ENCODE measurements at regions not wholly inside any gene's neighbourhood (a gene's known extent, or its start where the extent isn't known, plus 50 kb on each side); places are given as distances from the start of the nearest gene placed in this dataset.
"Not testable (repeated sequence)": the region's sequence is repeated elsewhere in the genome, so short reads cannot be mapped to it uniquely, and the experiment has no call there.

GRCh38 chr2:2896011-2896410 lies 481.6 kb downstream of the EIPR1 start:
- Histone ChIP-seq H3K4me1 (ENCODE audit: control insufficient read depth, insufficient read depth, low read length) (no peaks in the 10 kb centered on the region), H3K9me3 (ENCODE audit: control insufficient read depth, insufficient read depth, low read length) (no peaks in the 10 kb centered on the region), H3K4me3 (ENCODE audit: low read length) (no peak overlapping the region), H3K36me3 (ENCODE audit: control insufficient read depth, insufficient read depth, low read length) (no peaks in the 10 kb centered on the region), H3K27ac (ENCODE audit: low read length) (no peak overlapping the region), H3K27me3 (ENCODE audit: control insufficient read depth, insufficient read depth, low read length) (no peaks in the 10 kb centered on the region)
- no CpG with 5 or more reads among the region's 5 CpGs for WGBS (ENCODE audit: insufficient coverage, insufficient read length)
- no peak for DNase-seq (ENCODE audit: low read depth, low spot score)

GRCh38 chr2:2894011-2894410 lies 483.6 kb downstream of the EIPR1 start:
- not testable (repeated sequence) for H3K27me3 ChIP-seq (ENCODE audit: control insufficient read depth, insufficient read depth, low read length); H3K9me3 ChIP-seq (ENCODE audit: control insufficient read depth, insufficient read depth, low read length); H3K4me3 ChIP-seq (ENCODE audit: low read length); H3K36me3 ChIP-seq (ENCODE audit: control insufficient read depth, insufficient read depth, low read length); H3K4me1 ChIP-seq (ENCODE audit: control insufficient read depth, insufficient read depth, low read length); H3K27ac ChIP-seq (ENCODE audit: low read length); DNase-seq (ENCODE audit: low read depth, low spot score)
- no CpG with 5 or more reads among the region's 19 CpGs for WGBS (ENCODE audit: insufficient coverage, insufficient read length)

- no peaks in the 10 kb centered on the region; the same call in 1 of the 2 replicates for H3K27me3 ChIP-seq (ENCODE audit: control insufficient read depth, insufficient read depth, low read length)
Observed at GRCh38 chr2:2892892-2893291, 484.7 kb downstream of the EIPR1 start.

GRCh38 chr2:2892378-2892777 lies 485.2 kb downstream of the EIPR1 start:
- DNase-seq (ENCODE audit: low read depth, low spot score) = no peak
- no peaks in the 10 kb centered on the region for H3K4me1 ChIP-seq (ENCODE audit: control insufficient read depth, insufficient read depth, low read length)
- no peaks in the 10 kb centered on the region for H3K9me3 ChIP-seq (ENCODE audit: control insufficient read depth, insufficient read depth, low read length)
- whole genome bisulfite sequencing (ENCODE audit: insufficient coverage, insufficient read length) = no CpG with 5 or more reads among the region's 10 CpGs
- no peaks in the 10 kb centered on the region; the same call in 1 of the 2 replicates for H3K27me3 ChIP-seq (ENCODE audit: control insufficient read depth, insufficient read depth, low read length)
- no peak overlapping the region for H3K27ac ChIP-seq (ENCODE audit: low read length)
- no peak overlapping the region for H3K4me3 ChIP-seq (ENCODE audit: low read length)
- H3K36me3 ChIP-seq (ENCODE audit: control insufficient read depth, insufficient read depth, low read length) = no peaks in the 10 kb centered on the region

More at GRCh38 chr2:2892892-2893291, 484.7 kb downstream of the EIPR1 start:
- Histone ChIP-seq H3K27ac (ENCODE audit: low read length) (no peak overlapping the region), H3K4me1 (ENCODE audit: control insufficient read depth, insufficient read depth, low read length) (no peaks in the 10 kb centered on the region), H3K9me3 (ENCODE audit: control insufficient read depth, insufficient read depth, low read length) (no peaks in the 10 kb centered on the region), H3K4me3 (ENCODE audit: low read length) (no peak overlapping the region), H3K36me3 (ENCODE audit: control insufficient read depth, insufficient read depth, low read length) (no peaks in the 10 kb centered on the region)
- no peak for DNase-seq (ENCODE audit: low read depth, low spot score)
- WGBS (ENCODE audit: insufficient coverage, insufficient read length) = no CpG with 5 or more reads among the region's 7 CpGs

- Histone ChIP-seq H3K4me3 (ENCODE audit: low read length) (no peak overlapping the region), H3K4me1 (ENCODE audit: control insufficient read depth, insufficient read depth, low read length) (no peaks in the 10 kb centered on the region), H3K9me3 (ENCODE audit: control insufficient read depth, insufficient read depth, low read length) (no peaks in the 10 kb centered on the region), H3K27me3 (ENCODE audit: control insufficient read depth, insufficient read depth, low read length) (no peaks in the 10 kb centered on the region; the same call in 1 of the 2 replicates), H3K27ac (ENCODE audit: low read length) (no peak overlapping the region), H3K36me3 (ENCODE audit: control insufficient read depth, insufficient read depth, low read length) (no peaks in the 10 kb centered on the region)
- WGBS (ENCODE audit: insufficient coverage, insufficient read length) = no CpG with 5 or more reads among the region's 6 CpGs
- DNase-seq (ENCODE audit: low read depth, low spot score) = no peak
Observed at GRCh38 chr2:2890901-2891300, 486.7 kb downstream of the EIPR1 start.

- H3K9me3 ChIP-seq (ENCODE audit: control insufficient read depth, insufficient read depth, low read length) = no peaks in the 10 kb centered on the region
- WGBS (ENCODE audit: insufficient coverage, insufficient read length) = no CpG with 5 or more reads among the region's 11 CpGs
- H3K36me3 ChIP-seq (ENCODE audit: control insufficient read depth, insufficient read depth, low read length) = no peaks in the 10 kb centered on the region
- no peaks in the 10 kb centered on the region; the same call in 1 of the 2 replicates for H3K27me3 ChIP-seq (ENCODE audit: control insufficient read depth, insufficient read depth, low read length)
- H3K4me3 ChIP-seq (ENCODE audit: low read length) = no peak overlapping the region
- no peak overlapping the region for H3K27ac ChIP-seq (ENCODE audit: low read length)
- H3K4me1 ChIP-seq (ENCODE audit: control insufficient read depth, insufficient read depth, low read length) = no peaks in the 10 kb centered on the region
- DNase-seq (ENCODE audit: low read depth, low spot score) = no peak
Observed at GRCh38 chr2:2890246-2890645, 487.4 kb downstream of the EIPR1 start.

GRCh38 chr2:2889646-2890045 lies 488.0 kb downstream of the EIPR1 start:
- no CpG with 5 or more reads among the region's 17 CpGs for WGBS (ENCODE audit: insufficient coverage, insufficient read length)
- H3K27me3 ChIP-seq (ENCODE audit: control insufficient read depth, insufficient read depth, low read length) = no peaks in the 10 kb centered on the region; the same call in 1 of the 2 replicates
- DNase-seq (ENCODE audit: low read depth, low spot score) = no peak
- H3K9me3 ChIP-seq (ENCODE audit: control insufficient read depth, insufficient read depth, low read length) = no peaks in the 10 kb centered on the region
- no peak overlapping the region for H3K27ac ChIP-seq (ENCODE audit: low read length)
- no peaks in the 10 kb centered on the region for H3K36me3 ChIP-seq (ENCODE audit: control insufficient read depth, insufficient read depth, low read length)
- no peak overlapping the region for H3K4me3 ChIP-seq (ENCODE audit: low read length)
- no peaks in the 10 kb centered on the region for H3K4me1 ChIP-seq (ENCODE audit: control insufficient read depth, insufficient read depth, low read length)

- H3K27ac ChIP-seq (ENCODE audit: low read length) = no peak overlapping the region
- WGBS (ENCODE audit: insufficient coverage, insufficient read length) = no CpG with 5 or more reads among the region's 10 CpGs
- no peaks in the 10 kb centered on the region for H3K36me3 ChIP-seq (ENCODE audit: control insufficient read depth, insufficient read depth, low read length)
- H3K4me3 ChIP-seq (ENCODE audit: low read length) = no peak overlapping the region
- no peaks in the 10 kb centered on the region for H3K4me1 ChIP-seq (ENCODE audit: control insufficient read depth, insufficient read depth, low read length)
- H3K9me3 ChIP-seq (ENCODE audit: control insufficient read depth, insufficient read depth, low read length) = no peaks in the 10 kb centered on the region
- H3K27me3 ChIP-seq (ENCODE audit: control insufficient read depth, insufficient read depth, low read length) = no peaks in the 10 kb centered on the region; the same call in 1 of the 2 replicates
- DNase-seq (ENCODE audit: low read depth, low spot score) = no peak
Observed at GRCh38 chr2:2889141-2889540, 488.5 kb downstream of the EIPR1 start.

- no peaks in the 10 kb centered on the region for H3K4me1 ChIP-seq (ENCODE audit: control insufficient read depth, insufficient read depth, low read length)
- WGBS (ENCODE audit: insufficient coverage, insufficient read length) = no CpG with 5 or more reads among the region's 3 CpGs
Observed at GRCh38 chr2:2887772-2888387, 489.7 kb downstream of the EIPR1 start.

GRCh38 chr2:2886922-2887321 lies 490.7 kb downstream of the EIPR1 start:
- no CpG with 5 or more reads among the region's 7 CpGs for WGBS (ENCODE audit: insufficient coverage, insufficient read length)
- no peaks in the 10 kb centered on the region for H3K4me1 ChIP-seq (ENCODE audit: control insufficient read depth, insufficient read depth, low read length)
- H3K4me3 ChIP-seq (ENCODE audit: low read length) = no peak overlapping the region
- H3K9me3 ChIP-seq (ENCODE audit: control insufficient read depth, insufficient read depth, low read length) = no peaks in the 10 kb centered on the region; the same call in 1 of the 2 replicates
- H3K36me3 ChIP-seq (ENCODE audit: control insufficient read depth, insufficient read depth, low read length) = no peaks in the 10 kb centered on the region
- no peak overlapping the region for H3K27ac ChIP-seq (ENCODE audit: low read length)
- H3K27me3 ChIP-seq (ENCODE audit: control insufficient read depth, insufficient read depth, low read length) = no peaks in the 10 kb centered on the region; the same call in 1 of the 2 replicates
- DNase-seq (ENCODE audit: low read depth, low spot score) = no peak

More at GRCh38 chr2:2887772-2888387, 489.7 kb downstream of the EIPR1 start:
- H3K4me3 ChIP-seq (ENCODE audit: low read length) = no peak overlapping the region
- no peaks in the 10 kb centered on the region; the same call in 1 of the 2 replicates for H3K9me3 ChIP-seq (ENCODE audit: control insufficient read depth, insufficient read depth, low read length)
- DNase-seq (ENCODE audit: low read depth, low spot score) = no peak
- no peaks in the 10 kb centered on the region; the same call in 1 of the 2 replicates for H3K27me3 ChIP-seq (ENCODE audit: control insufficient read depth, insufficient read depth, low read length)
- H3K36me3 ChIP-seq (ENCODE audit: control insufficient read depth, insufficient read depth, low read length) = no peaks in the 10 kb centered on the region
- H3K27ac ChIP-seq (ENCODE audit: low read length) = no peak overlapping the region

GRCh38 chr2:2881499-2881898 lies 496.1 kb downstream of the EIPR1 start:
- Histone ChIP-seq H3K9me3 (ENCODE audit: control insufficient read depth, insufficient read depth, low read length) (peaks cover 3% of the 10 kb centered on the region), H3K36me3 (ENCODE audit: control insufficient read depth, insufficient read depth, low read length) (no peaks in the 10 kb centered on the region), H3K27me3 (ENCODE audit: control insufficient read depth, insufficient read depth, low read length) (no peaks in the 10 kb centered on the region), H3K4me1 (ENCODE audit: control insufficient read depth, insufficient read depth, low read length) (no peaks in the 10 kb centered on the region), H3K4me3 (ENCODE audit: low read length) (no peak overlapping the region), H3K27ac (ENCODE audit: low read length) (no peak overlapping the region)
- DNase-seq (ENCODE audit: low read depth, low spot score) = no peak
- WGBS (ENCODE audit: insufficient coverage, insufficient read length) = no CpG with 5 or more reads among the region's 5 CpGs

Measured in iPS DF 6.9 (cell line).